ENCODE measurements at regions not wholly inside any gene's neighbourhood (a gene's known extent, or its start where the extent isn't known, plus 50 kb on each side); places are given as distances from the start of the nearest gene placed in this dataset.

DNA sequence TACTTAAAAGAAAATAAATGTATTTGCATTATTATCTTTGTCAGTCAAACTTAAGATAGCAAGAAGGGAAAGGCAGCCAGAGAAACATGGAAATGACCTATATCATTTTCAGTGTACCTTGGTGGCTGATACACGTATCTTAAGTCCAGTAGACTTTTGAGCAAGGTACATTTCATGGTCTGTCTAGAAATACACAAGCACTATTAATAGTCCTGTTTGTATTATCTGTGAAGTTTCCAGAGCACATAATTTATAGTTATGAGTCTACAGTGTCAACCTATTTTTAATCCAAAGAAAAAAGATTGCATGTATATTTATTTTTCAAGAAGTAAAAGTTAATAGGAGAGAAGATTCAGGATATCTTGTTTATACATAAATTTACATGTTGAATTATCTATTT, 95.7 kb downstream of the IZUMO3 start (continued):
- TF ChIP-seq, protein P1, sequence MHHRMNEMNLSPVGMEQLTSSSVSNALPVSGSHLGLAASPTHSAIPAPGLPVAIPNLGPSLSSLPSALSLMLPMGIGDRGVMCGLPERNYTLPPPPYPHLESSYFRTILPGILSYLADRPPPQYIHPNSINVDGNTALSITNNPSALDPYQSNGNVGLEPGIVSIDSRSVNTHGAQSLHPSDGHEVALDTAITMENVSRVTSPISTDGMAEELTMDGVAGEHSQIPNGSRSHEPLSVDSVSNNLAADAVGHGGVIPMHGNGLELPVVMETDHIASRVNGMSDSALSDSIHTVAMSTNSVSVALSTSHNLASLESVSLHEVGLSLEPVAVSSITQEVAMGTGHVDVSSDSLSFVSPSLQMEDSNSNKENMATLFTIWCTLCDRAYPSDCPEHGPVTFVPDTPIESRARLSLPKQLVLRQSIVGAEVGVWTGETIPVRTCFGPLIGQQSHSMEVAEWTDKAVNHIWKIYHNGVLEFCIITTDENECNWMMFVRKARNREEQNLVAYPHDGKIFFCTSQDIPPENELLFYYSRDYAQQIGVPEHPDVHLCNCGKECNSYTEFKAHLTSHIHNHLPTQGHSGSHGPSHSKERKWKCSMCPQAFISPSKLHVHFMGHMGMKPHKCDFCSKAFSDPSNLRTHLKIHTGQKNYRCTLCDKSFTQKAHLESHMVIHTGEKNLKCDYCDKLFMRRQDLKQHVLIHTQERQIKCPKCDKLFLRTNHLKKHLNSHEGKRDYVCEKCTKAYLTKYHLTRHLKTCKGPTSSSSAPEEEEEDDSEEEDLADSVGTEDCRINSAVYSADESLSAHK (CRISPR knock-in tag; IDR thresholded peaks at IDR 0.05; ENCODE audit: borderline replicate concordance): no peak
- TF ChIP-seq, protein P2, sequence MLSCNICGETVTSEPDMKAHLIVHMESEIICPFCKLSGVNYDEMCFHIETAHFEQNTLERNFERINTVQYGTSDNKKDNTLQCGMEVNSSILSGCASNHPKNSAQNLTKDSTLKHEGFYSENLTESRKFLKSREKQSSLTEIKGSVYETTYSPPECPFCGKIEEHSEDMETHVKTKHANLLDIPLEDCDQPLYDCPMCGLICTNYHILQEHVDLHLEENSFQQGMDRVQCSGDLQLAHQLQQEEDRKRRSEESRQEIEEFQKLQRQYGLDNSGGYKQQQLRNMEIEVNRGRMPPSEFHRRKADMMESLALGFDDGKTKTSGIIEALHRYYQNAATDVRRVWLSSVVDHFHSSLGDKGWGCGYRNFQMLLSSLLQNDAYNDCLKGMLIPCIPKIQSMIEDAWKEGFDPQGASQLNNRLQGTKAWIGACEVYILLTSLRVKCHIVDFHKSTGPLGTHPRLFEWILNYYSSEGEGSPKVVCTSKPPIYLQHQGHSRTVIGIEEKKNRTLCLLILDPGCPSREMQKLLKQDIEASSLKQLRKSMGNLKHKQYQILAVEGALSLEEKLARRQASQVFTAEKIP (CRISPR knock-in tag; IDR thresholded peaks at IDR 0.05; ENCODE audit: borderline replicate concordance): no peak
- TF ChIP-seq ZNF10 (CRISPR knock-in tag; IDR thresholded peaks at IDR 0.05; ENCODE audit: borderline replicate concordance, low read depth) (no peak), ETV5 (CRISPR knock-in tag; IDR thresholded peaks at IDR 0.05; ENCODE audit: borderline replicate concordance) (no peak)

DNA sequence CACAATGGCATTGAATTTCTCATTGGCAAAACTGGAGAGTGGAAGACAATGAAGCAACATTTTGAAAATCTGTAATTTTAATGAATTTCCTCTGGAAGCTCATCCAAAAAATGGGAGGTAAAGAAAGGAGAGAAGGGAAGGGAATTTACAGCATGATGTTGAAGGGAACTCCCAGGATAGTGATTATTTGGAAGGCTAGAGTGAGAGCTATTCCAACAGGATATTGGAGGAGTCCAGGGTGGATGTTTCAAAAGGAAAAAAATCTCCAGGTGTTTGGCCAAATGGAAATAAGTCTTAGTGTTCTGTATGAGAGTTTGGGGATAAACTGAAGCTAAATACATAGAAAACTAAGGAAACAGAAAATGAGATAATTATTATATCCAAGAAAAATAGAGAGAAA, 106.2 kb downstream of the IZUMO3 start:
- no TSS peak for BruUV-seq (replicated peaks)
- no peak for DNase-seq (ENCODE audit: low spot score)
- Histone ChIP-seq H3K27me3 (ENCODE audit: control insufficient read depth in 1 of 2, insufficient read depth in 2 of 2, low read length in 2 of 2) (no peaks in the 10 kb centered on the region), H3K4me2 (ENCODE audit: low read depth, low read length) (no peak overlapping the region), H2AFZ (ENCODE audit: low read length) (no peak overlapping the region), H4K20me1 (ENCODE audit: insufficient read depth, low read length) (no peaks in the 10 kb centered on the region), H3K9me3 (ENCODE audit: low read length) (peaks cover 68% of the 10 kb centered on the region), H3K9ac (ENCODE audit: insufficient read depth, low read depth, low read length) (no peak overlapping the region), H3K79me2 (ENCODE audit: insufficient read depth, low read length) (no peaks in the 10 kb centered on the region), H3K4me3 (replicated peaks in 1 of 3; ENCODE audit: insufficient read depth in 1 of 3, low read depth in 2 of 3, low read length in 3 of 3) (no peak overlapping the region), H3K27ac (ENCODE audit: extremely low read length, insufficient read depth, low read length) (no peak overlapping the region), H3K36me3 (replicated peaks in 1 of 2; ENCODE audit: control insufficient read depth in 1 of 2, insufficient read depth in 2 of 2, low read length in 2 of 2) (no peaks in the 10 kb centered on the region), H3K4me1 (ENCODE audit: insufficient read depth, low read length) (no peaks in the 10 kb centered on the region)
- TF ChIP-seq, protein P3, sequence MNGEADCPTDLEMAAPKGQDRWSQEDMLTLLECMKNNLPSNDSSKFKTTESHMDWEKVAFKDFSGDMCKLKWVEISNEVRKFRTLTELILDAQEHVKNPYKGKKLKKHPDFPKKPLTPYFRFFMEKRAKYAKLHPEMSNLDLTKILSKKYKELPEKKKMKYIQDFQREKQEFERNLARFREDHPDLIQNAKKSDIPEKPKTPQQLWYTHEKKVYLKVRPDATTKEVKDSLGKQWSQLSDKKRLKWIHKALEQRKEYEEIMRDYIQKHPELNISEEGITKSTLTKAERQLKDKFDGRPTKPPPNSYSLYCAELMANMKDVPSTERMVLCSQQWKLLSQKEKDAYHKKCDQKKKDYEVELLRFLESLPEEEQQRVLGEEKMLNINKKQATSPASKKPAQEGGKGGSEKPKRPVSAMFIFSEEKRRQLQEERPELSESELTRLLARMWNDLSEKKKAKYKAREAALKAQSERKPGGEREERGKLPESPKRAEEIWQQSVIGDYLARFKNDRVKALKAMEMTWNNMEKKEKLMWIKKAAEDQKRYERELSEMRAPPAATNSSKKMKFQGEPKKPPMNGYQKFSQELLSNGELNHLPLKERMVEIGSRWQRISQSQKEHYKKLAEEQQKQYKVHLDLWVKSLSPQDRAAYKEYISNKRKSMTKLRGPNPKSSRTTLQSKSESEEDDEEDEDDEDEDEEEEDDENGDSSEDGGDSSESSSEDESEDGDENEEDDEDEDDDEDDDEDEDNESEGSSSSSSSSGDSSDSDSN (CRISPR knock-in tag; IDR thresholded peaks at IDR 0.05): no peak
- no peak for TF ChIP-seq ZNF138 (CRISPR knock-in tag; IDR thresholded peaks at IDR 0.05; ENCODE audit: low read depth)
- no peak for TF ChIP-seq MAFG (CRISPR knock-in tag; IDR thresholded peaks at IDR 0.05)
- TF ChIP-seq KAT8 (CRISPR knock-in tag; IDR thresholded peaks at IDR 0.05): no peak
- no peak for TF ChIP-seq ZMAT3 (CRISPR knock-in tag; conservative IDR thresholded peaks at IDR 0.05)
- no peak for TF ChIP-seq ZNF20 (CRISPR knock-in tag; IDR thresholded peaks at IDR 0.05)
- no peak for TF ChIP-seq GZF1 (CRISPR knock-in tag; IDR thresholded peaks at IDR 0.05)
- no peak for TF ChIP-seq RBFOX2 (IDR thresholded peaks at IDR 0.05; ENCODE audit: low read depth, low read length)
- ATAC-seq: no peak
- in situ Hi-C loops (cut with HindIII; ENCODE audit: extremely low pct_ligation_motif_present, low pct_unique_long_range_greater_than_20kb): no loop called here
- intact Hi-C loops (cut with micrococcal nuclease; ENCODE audit: unreplicated experiment): no loop called here
- CTCF ChIA-PET (ENCODE audit: low intra/inter-chr PET ratio, low total read pairs): no interaction called here
- POLR2A ChIA-PET: no interaction called here
- FAIRE-seq: no peak
